SK-N-MC (cell line): ENCODE measurements at regions not wholly inside any gene's neighbourhood (a gene's known extent, or its start where the extent isn't known, plus 50 kb on each side); places are given as distances from the start of the nearest gene placed in this dataset.

Source experiments
- DNase-seq: peaks from one replicate; pipeline ENCODE4 v3.0.0-alpha.2; 2011; ENCODE audit warnings: low read depth, low spot score
- H3K27ac ChIP-seq: fragments of 200-600 bp; sonication (generic); 2 replicates; pipeline ENCODE4 v1.5.1; 2016; ENCODE audit warnings: mixed run types
- H3K36me3 ChIP-seq: fragments of 200-600 bp; sonication (generic); 2 replicates; pipeline ENCODE4 v1.6.1; 2017; ENCODE audit warnings: antibody characterized with exemption, low read length, mixed read lengths; ENCODE audit not compliant: insufficient read depth
- H3K4me3 ChIP-seq: fragments of 200-600 bp; sonication (generic); 2 replicates; pipeline ENCODE4 v1.5.1; 2016
- H3K9ac ChIP-seq: fragments of 200-600 bp; sonication (generic); 2 replicates; pipeline ENCODE4 v1.8.0; 2017; ENCODE audit warnings: mixed run types, mixed read lengths; ENCODE audit not compliant: insufficient read length
- H3K9me3 ChIP-seq: fragments of 200-600 bp; sonication (generic); 2 replicates; pipeline ENCODE4 v1.6.1; 2017; ENCODE audit warnings: low read depth, mild to moderate bottlenecking, antibody characterized with exemption, low read length, moderate library complexity, mixed read lengths
- EZH2 ChIP-seq: fragments of 200-600 bp; sonication (generic); IDR thresholded peaks from one replicate; pipeline ENCODE4 v1.6.1; 2017; ENCODE audit warnings: antibody characterized with exemption
- FOXP2 ChIP-seq: optimal IDR thresholded peaks from 2 replicates; pipeline ENCODE3; 2011; ENCODE audit warnings: mild to moderate bottlenecking, moderate library complexity; ENCODE audit not compliant: insufficient read depth; ENCODE audit errors: extremely low read length, control extremely low read depth
- POLR2AphosphoS5 ChIP-seq: IDR thresholded peaks from 2 replicates; pipeline ENCODE4 v1.6.1; 2012; ENCODE audit warnings: mild to moderate bottlenecking, low read depth, low read length, borderline replicate concordance

- no peaks in the 10 kb centered on the region for H3K36me3 ChIP-seq
- peak; percentile 26 for DNase-seq
Observed at GRCh38 chr5:112625689-112626438, 111.8 kb upstream of the APC start.

GRCh38 chr5:112626715-112627114 is 111.0 kb upstream of the APC start:
- no peaks in the 10 kb centered on the region for H3K36me3 ChIP-seq
- no peak overlapping the region for H3K27ac ChIP-seq
- TF ChIP-seq FOXP2 (no peak), EZH2 (no peak), POLR2AphosphoS5 (no peak)
- no peaks in the 10 kb centered on the region for H3K9me3 ChIP-seq
- DNase-seq: no peak
- no peak overlapping the region for H3K9ac ChIP-seq
- H3K4me3 ChIP-seq: no peak overlapping the region

More at GRCh38 chr5:112625689-112626438, 111.8 kb upstream of the APC start:
- H3K27ac ChIP-seq: no peak overlapping the region
- H3K9me3 ChIP-seq: no peaks in the 10 kb centered on the region
- TF ChIP-seq POLR2AphosphoS5 (no peak), EZH2 (no peak), FOXP2 (no peak)
- peak overlapping the region; percentile 25 for H3K9ac ChIP-seq
- peak overlapping the region; percentile 27; the same call in 1 of the 2 replicates for H3K4me3 ChIP-seq

DNA sequence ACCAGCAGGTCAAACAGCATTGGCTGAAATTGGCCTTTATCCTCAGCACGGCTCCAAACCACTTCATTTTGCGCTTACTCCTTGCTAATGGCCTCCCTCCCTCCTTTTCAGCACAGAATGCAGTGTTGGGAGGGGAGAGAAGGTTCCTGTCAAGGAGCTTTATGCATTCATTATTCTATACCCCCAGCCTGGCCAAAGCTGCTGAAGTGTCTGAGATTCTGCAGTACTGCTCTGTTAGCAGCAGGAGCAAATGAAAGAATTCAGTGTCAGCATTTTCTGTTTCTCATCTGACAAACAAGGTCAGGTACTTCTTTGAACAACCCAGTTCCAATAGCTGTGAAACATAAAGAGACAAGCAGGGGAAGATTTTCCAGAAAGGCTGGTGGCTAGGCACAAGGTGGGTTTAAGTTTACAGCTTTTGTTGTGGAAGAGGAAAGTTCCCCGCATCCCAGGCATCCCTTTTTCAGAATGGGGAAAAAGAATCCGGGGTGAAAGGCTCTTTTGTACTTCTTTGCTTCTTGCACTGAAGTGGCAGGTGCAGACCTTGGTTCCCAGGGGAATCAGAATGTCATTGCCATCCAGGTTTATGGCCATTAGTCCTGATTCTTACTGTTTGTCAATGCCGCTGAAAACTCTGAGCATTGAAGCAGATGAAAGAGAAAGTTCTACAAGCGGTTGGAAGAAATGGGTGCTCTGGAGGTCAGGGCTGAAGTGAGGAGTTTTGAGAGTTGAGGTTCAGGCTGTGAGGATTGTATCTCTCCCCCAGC is 109.3 kb upstream of the APC start:
- Histone ChIP-seq H3K9me3 (no peaks in the 10 kb centered on the region), H3K27ac (no peak overlapping the region), H3K9ac (no peak overlapping the region), H3K4me3 (no peak overlapping the region), H3K36me3 (no peaks in the 10 kb centered on the region)
- no peak for TF ChIP-seq POLR2AphosphoS5
- no peak for TF ChIP-seq FOXP2
- no peak for TF ChIP-seq EZH2
- DNase-seq: no peak

DNA sequence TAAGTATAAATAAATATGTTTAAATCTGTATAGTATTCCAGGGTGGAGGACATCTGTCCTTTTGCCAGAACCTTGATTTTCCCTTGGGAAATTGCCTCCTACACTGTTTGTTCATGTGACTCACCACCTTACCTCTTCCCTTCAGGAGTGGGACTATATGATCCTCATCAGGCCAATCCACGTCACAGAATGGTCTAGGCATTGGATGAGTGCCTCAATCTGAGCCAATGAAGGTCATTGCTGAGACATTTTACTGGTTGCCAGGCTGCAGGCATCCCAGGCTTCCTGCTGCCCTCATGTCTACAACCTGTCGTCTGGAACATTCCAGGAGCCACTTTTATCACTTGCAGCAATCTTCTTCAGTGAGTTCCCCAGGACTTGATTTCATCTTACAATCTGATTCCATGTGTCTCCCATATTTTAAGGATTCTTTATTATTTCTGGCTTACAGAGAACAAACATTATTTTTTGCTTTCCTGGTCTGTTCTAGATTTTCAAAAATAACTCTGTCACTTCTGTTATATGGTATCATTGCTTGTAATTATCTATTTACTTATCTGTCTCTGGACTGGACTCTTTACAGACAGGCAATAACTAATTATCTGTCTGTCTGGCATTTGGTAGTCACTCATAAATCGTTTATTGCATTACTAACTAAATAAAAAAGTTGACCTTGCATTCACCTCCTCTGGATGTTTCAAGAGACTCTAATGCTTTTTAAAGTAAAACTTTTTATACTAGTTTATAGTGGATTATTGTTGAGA is 107.3 kb upstream of the APC start:
- TF ChIP-seq EZH2 (no peak), POLR2AphosphoS5 (no peak), FOXP2 (no peak)
- no peaks in the 10 kb centered on the region for H3K36me3 ChIP-seq
- DNase-seq: no peak

GRCh38 chr5:112634166-112634565 is 103.5 kb upstream of the APC start:
- no peak overlapping the region for H3K27ac ChIP-seq
- TF ChIP-seq EZH2 (no peak), POLR2AphosphoS5 (no peak), FOXP2 (no peak)
- H3K36me3 ChIP-seq: no peaks in the 10 kb centered on the region
- H3K9me3 ChIP-seq: no peaks in the 10 kb centered on the region
- H3K4me3 ChIP-seq: no peak overlapping the region
- no peak for DNase-seq
- H3K9ac ChIP-seq: no peak overlapping the region

More for the DNA sequence above, 107.3 kb upstream of the APC start:
- Histone ChIP-seq H3K9me3 (no peaks in the 10 kb centered on the region), H3K27ac (no peak overlapping the region), H3K9ac (no peak overlapping the region), H3K4me3 (no peak overlapping the region)

- no peaks in the 10 kb centered on the region for H3K36me3 ChIP-seq
- no peak for TF ChIP-seq FOXP2
- no peak for TF ChIP-seq EZH2
- no peak for TF ChIP-seq POLR2AphosphoS5
- no peak overlapping the region for H3K9ac ChIP-seq
- DNase-seq: no peak
- no peak overlapping the region for H3K4me3 ChIP-seq
- H3K27ac ChIP-seq: no peak overlapping the region
- no peaks in the 10 kb centered on the region for H3K9me3 ChIP-seq
Observed at GRCh38 chr5:112634796-112635195, 102.9 kb upstream of the APC start.

DNA sequence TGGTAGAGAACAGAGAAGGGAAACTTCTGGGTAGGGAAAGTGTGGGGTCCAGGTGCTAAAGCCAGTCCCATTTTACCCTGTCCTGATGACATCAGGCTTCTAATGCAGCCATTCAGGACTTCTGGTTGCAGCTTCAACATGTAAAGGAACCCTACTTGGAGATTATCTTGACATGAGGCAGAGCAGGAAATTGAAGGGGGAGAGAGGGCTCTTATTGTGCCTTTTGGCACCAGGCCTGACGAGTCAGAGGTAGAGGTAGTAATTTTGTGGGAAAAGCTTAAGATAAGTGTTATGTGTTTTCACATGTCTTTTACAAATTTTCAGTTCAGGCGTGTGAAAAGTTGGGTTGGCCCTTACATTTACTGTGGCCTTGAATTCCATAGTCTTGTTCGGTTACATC is 102.4 kb upstream of the APC start:
- Histone ChIP-seq H3K9me3 (no peaks in the 10 kb centered on the region), H3K36me3 (no peaks in the 10 kb centered on the region), H3K9ac (no peak overlapping the region), H3K4me3 (no peak overlapping the region), H3K27ac (peak overlapping the region; percentile 51; the same call in 1 of the 2 replicates)
- TF ChIP-seq POLR2AphosphoS5 (no peak), EZH2 (no peak), FOXP2 (no peak)
- DNase-seq: no peak
